ENCODE measurements at regions not wholly inside any gene's neighbourhood (a gene's known extent, or its start where the extent isn't known, plus 50 kb on each side); places are given as distances from the start of the nearest gene placed in this dataset.

DNA sequence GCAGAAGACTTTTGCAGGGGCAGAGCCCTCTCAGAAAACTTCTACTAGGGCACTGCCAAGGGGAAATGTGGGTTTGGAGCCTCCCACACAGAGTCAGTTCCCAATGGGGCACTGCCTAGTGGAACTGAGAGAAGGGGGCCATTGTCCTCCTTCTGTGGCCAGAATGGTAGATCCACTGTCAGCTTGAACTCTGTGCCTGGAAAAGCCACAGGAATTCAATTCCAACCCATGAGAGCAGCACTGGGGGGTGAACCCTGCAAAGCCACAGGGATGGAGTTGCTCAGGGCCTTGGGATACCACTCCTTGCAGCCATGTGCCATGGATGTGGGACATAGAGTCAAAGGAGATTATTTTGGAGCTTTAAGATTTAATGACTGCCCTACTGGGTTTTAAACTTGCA lies 262.2 kb upstream of the SEMA3C start:
- DNase-seq (ENCODE audit: low read depth, low spot score), result no peak
- Histone ChIP-seq H3K4me3 (ENCODE audit: insufficient read length, low read depth) (no peak overlapping the region), H3K9ac (ENCODE audit: insufficient read length, low read depth) (no peak overlapping the region), H3K9me3 (ENCODE audit: insufficient read depth, low read length) (peaks cover 34% of the 10 kb centered on the region), H3K4me1 (ENCODE audit: insufficient read depth, insufficient read length) (peaks cover 3% of the 10 kb centered on the region), H3K36me3 (ENCODE audit: insufficient read depth, insufficient read length, low read length) (no peaks in the 10 kb centered on the region), H3K27me3 (ENCODE audit: insufficient read depth, insufficient read length) (no peaks in the 10 kb centered on the region)
- TF ChIP-seq YY1 (IDR thresholded peaks at IDR 0.05; ENCODE audit: insufficient read depth, insufficient read length), result no peak
- no peak for TF ChIP-seq SUZ12 (IDR thresholded peaks at IDR 0.05; ENCODE audit: extremely low read depth, insufficient read depth, insufficient read length)
- no peak for TF ChIP-seq ZNF274 (IDR thresholded peaks at IDR 0.05; ENCODE audit: low read depth, low read length)

DNA sequence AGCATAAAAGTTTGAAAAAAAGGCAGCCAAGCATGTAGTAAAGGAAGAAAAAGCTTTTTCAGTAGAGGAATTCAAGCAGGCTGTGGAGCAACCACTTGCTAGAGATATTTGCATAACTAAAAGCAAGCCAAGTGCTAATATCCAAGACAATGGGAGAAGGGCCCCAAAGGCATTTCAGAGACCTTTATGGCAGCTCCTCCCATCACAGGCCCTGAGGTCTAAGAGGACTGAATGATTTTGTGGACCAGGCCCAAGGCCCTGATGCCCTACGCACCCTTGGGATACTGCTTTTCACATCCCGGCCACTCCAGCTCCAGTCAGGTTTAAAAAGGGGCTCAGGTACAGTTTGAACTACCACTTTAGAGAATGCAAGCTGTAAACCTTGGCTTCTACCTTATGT lies 261.7 kb upstream of the SEMA3C start:
- TF ChIP-seq YY1 (IDR thresholded peaks at IDR 0.05; ENCODE audit: insufficient read depth, insufficient read length) (no peak), ZNF274 (IDR thresholded peaks at IDR 0.05; ENCODE audit: low read depth, low read length) (no peak), SUZ12 (IDR thresholded peaks at IDR 0.05; ENCODE audit: extremely low read depth, insufficient read depth, insufficient read length) (no peak)
- no peak overlapping the region for H3K4me3 ChIP-seq (ENCODE audit: insufficient read length, low read depth)
- no peaks in the 10 kb centered on the region for H3K36me3 ChIP-seq (ENCODE audit: insufficient read depth, insufficient read length, low read length)

DNA sequence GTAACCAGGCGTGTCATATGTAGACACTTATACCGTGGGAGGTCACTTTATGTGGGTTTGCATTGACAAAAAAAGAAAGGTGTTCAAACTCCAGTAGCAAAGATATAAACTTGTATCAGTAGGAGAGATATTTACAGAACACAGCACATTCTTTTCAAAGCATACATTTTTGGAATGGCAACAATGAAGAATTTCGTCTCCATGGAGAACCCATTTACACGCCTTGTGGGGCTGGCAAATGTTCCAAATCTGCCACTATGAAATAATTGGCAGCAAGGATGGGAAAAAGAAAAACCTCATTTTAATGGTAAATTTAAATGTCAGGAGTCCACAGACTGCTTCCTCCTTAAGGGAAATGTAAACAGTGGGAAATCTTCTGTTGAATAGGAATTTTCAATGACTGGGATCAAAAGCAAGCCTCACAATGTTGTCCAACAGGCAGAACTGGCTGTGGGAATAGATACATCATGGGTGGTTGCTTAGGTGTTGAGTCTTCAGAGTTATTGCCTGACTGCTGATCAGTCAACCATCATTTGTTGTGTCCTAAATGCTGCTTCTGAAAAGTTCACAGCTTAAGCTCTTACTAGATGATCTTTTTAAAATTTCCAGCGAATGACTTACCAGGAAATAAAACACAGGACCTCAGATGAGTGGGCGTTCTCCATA lies 256.6 kb upstream of the SEMA3C start:
- Histone ChIP-seq H3K9ac (ENCODE audit: insufficient read length, low read depth) (no peak overlapping the region), H3K4me3 (ENCODE audit: insufficient read length, low read depth) (no peak overlapping the region), H3K4me1 (ENCODE audit: insufficient read depth, insufficient read length) (no peaks in the 10 kb centered on the region), H3K9me3 (ENCODE audit: insufficient read depth, low read length) (peaks cover 11% of the 10 kb centered on the region; the same call in 1 of the 2 replicates), H3K27me3 (ENCODE audit: insufficient read depth, insufficient read length) (no peaks in the 10 kb centered on the region), H3K36me3 (ENCODE audit: insufficient read depth, insufficient read length, low read length) (no peaks in the 10 kb centered on the region)
- no peak for DNase-seq (ENCODE audit: low read depth, low spot score)
- no peak for TF ChIP-seq ZNF274 (IDR thresholded peaks at IDR 0.05; ENCODE audit: low read depth, low read length)
- no peak for TF ChIP-seq YY1 (IDR thresholded peaks at IDR 0.05; ENCODE audit: insufficient read depth, insufficient read length)
- no peak for TF ChIP-seq SUZ12 (IDR thresholded peaks at IDR 0.05; ENCODE audit: extremely low read depth, insufficient read depth, insufficient read length)

More for the DNA sequence above, 261.7 kb upstream of the SEMA3C start:
- H3K9ac ChIP-seq (ENCODE audit: insufficient read length, low read depth), result no peak overlapping the region
- peak; percentile 57 for DNase-seq (ENCODE audit: low read depth, low spot score)
- H3K9me3 ChIP-seq (ENCODE audit: insufficient read depth, low read length), result peaks cover 34% of the 10 kb centered on the region
- peaks cover 3% of the 10 kb centered on the region for H3K4me1 ChIP-seq (ENCODE audit: insufficient read depth, insufficient read length)
- H3K27me3 ChIP-seq (ENCODE audit: insufficient read depth, insufficient read length), result no peaks in the 10 kb centered on the region

DNA sequence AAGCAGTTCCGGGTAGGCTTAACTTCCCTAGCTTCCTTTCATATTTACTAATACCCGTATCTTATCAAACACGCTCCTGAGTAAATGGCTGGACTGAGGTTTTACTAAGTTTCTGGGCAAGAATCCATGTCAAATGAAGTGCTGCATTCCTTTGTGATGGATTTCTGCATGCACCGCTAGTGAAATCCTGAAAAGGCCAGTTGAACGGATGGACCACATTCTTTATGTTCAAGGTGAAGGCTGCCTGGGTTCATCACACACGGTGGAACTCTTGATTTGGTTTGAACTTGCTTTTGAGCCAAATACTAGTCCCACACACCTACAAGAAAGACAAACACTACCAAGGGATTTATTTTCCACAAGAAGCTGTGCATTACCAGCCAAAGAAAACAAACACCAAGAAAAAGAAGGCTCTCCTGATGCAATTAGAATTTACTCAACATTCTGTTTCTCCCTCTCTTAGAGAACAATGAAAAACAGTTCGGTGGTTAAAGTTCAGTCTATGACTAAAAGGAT lies 255.0 kb upstream of the SEMA3C start:
- no peaks in the 10 kb centered on the region for H3K27me3 ChIP-seq (ENCODE audit: insufficient read depth, insufficient read length)
- no peak overlapping the region for H3K9ac ChIP-seq (ENCODE audit: insufficient read length, low read depth)
- H3K36me3 ChIP-seq (ENCODE audit: insufficient read depth, insufficient read length, low read length), result no peaks in the 10 kb centered on the region
- TF ChIP-seq SUZ12 (IDR thresholded peaks at IDR 0.05; ENCODE audit: extremely low read depth, insufficient read depth, insufficient read length) (no peak), YY1 (IDR thresholded peaks at IDR 0.05; ENCODE audit: insufficient read depth, insufficient read length) (no peak), ZNF274 (IDR thresholded peaks at IDR 0.05; ENCODE audit: low read depth, low read length) (no peak)
- no peaks in the 10 kb centered on the region for H3K4me1 ChIP-seq (ENCODE audit: insufficient read depth, insufficient read length)
- H3K4me3 ChIP-seq (ENCODE audit: insufficient read length, low read depth), result no peak overlapping the region
- DNase-seq (ENCODE audit: low read depth, low spot score), result no peak
- H3K9me3 ChIP-seq (ENCODE audit: insufficient read depth, low read length), result no peaks in the 10 kb centered on the region

DNA sequence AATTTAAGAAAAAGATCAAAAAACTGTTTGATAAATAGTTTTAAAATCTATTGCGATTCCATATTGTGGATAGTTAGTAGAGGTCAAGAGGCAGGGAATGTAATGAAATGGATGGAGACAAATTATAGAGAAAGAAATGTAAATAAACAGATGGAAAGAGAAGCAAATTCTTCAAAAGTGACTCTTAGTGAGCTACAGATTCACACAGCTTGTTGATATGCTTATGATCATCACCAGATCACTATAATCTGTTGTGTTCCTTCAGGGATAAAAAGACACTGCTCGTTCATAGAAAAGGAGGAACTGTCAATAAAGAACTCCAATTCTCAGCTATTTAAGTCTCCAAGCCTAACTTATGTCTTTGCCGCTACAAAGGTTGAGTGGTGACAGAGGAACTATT lies 251.4 kb upstream of the SEMA3C start:
- H3K36me3 ChIP-seq (ENCODE audit: insufficient read depth, insufficient read length, low read length), result no peaks in the 10 kb centered on the region
- no peak overlapping the region for H3K9ac ChIP-seq (ENCODE audit: insufficient read length, low read depth)
- H3K27me3 ChIP-seq (ENCODE audit: insufficient read depth, insufficient read length), result no peaks in the 10 kb centered on the region
- no peak for DNase-seq (ENCODE audit: low read depth, low spot score)
- no peaks in the 10 kb centered on the region for H3K9me3 ChIP-seq (ENCODE audit: insufficient read depth, low read length)
- TF ChIP-seq ZNF274 (IDR thresholded peaks at IDR 0.05; ENCODE audit: low read depth, low read length), result no peak
- no peaks in the 10 kb centered on the region for H3K4me1 ChIP-seq (ENCODE audit: insufficient read depth, insufficient read length)
- no peak overlapping the region for H3K4me3 ChIP-seq (ENCODE audit: insufficient read length, low read depth)

DNA sequence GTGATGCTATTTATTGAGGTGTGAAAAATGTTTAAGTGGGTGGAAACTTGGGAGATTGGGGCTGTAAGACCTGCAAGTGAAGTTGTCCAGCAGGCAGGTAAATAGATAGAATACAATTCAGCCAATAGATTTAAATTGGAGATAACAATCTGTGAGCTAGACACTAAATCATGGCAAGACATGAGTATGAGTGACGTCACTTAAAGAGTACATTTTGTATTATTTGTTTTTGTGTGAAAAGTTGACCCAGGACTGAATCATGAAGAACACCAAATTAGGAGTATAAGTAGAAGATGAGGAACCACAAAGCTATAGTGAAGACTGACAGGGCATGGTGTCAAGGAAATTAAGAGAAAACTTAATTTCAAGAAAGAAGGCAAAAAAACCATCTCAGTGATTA lies 249.1 kb upstream of the SEMA3C start:
- Histone ChIP-seq H3K36me3 (ENCODE audit: insufficient read depth, insufficient read length, low read length) (no peaks in the 10 kb centered on the region), H3K27me3 (ENCODE audit: insufficient read depth, insufficient read length) (no peaks in the 10 kb centered on the region), H3K4me1 (ENCODE audit: insufficient read depth, insufficient read length) (no peaks in the 10 kb centered on the region), H3K9ac (ENCODE audit: insufficient read length, low read depth) (no peak overlapping the region), H3K4me3 (ENCODE audit: insufficient read length, low read depth) (no peak overlapping the region), H3K9me3 (ENCODE audit: insufficient read depth, low read length) (no peaks in the 10 kb centered on the region)
- no peak for DNase-seq (ENCODE audit: low read depth, low spot score)
- TF ChIP-seq ZNF274 (IDR thresholded peaks at IDR 0.05; ENCODE audit: low read depth, low read length) (no peak), YY1 (IDR thresholded peaks at IDR 0.05; ENCODE audit: insufficient read depth, insufficient read length) (no peak), SUZ12 (IDR thresholded peaks at IDR 0.05; ENCODE audit: extremely low read depth, insufficient read depth, insufficient read length) (no peak)

DNA sequence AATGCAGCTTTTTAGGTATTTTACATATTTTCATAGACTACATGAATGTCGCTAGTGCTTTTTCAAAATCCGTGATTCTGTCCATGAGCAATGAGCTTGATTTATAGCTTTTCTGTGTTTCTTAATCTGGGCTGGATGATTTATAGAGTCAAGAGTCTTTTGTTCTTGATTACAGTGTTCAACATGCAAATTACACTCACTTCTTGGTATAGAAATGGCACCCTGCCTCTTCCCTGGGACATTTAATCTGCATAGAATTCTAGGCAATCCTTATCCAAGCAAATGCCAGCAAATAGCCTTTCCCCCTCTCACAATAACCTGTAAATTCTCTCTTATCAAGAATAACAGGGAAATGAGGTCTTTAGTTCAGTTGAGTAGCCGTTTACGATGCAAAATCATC lies 246.2 kb upstream of the SEMA3C start:
- DNase-seq (ENCODE audit: low read depth, low spot score), result no peak
- Histone ChIP-seq H3K9ac (ENCODE audit: insufficient read length, low read depth) (no peak overlapping the region), H3K4me1 (ENCODE audit: insufficient read depth, insufficient read length) (no peaks in the 10 kb centered on the region), H3K36me3 (ENCODE audit: insufficient read depth, insufficient read length, low read length) (no peaks in the 10 kb centered on the region), H3K4me3 (ENCODE audit: insufficient read length, low read depth) (no peak overlapping the region), H3K27me3 (ENCODE audit: insufficient read depth, insufficient read length) (no peaks in the 10 kb centered on the region), H3K9me3 (ENCODE audit: insufficient read depth, low read length) (no peaks in the 10 kb centered on the region)
- TF ChIP-seq ZNF274 (IDR thresholded peaks at IDR 0.05; ENCODE audit: low read depth, low read length) (no peak), YY1 (IDR thresholded peaks at IDR 0.05; ENCODE audit: insufficient read depth, insufficient read length) (no peak), SUZ12 (IDR thresholded peaks at IDR 0.05; ENCODE audit: extremely low read depth, insufficient read depth, insufficient read length) (no peak)
